OCI-LY1 (cell line): ENCODE measurements at regions not wholly inside any gene's neighbourhood (a gene's known extent, or its start where the extent isn't known, plus 50 kb on each side); places are given as distances from the start of the nearest gene placed in this dataset.

Experiments used
- H2AFZ ChIP-seq: fragments of 200-600 bp; sonication (generic), shearing (Covaris generic); 2 replicates; pipeline ENCODE4 v1.6.0; 2014; ENCODE audit warnings: antibody characterized with exemption, mild to moderate bottlenecking, low read length
- H3F3A ChIP-seq: fragments of 200-600 bp; sonication (generic), shearing (Covaris generic); 2 replicates; pipeline ENCODE4 v1.6.0; 2014; ENCODE audit warnings: mild to moderate bottlenecking, antibody characterized with exemption, low read length, moderate library complexity; ENCODE audit not compliant: insufficient read depth
- H3K27ac ChIP-seq: fragments of 200-600 bp; sonication (generic); 2 replicates; pipeline ENCODE4 v1.5.1; 2014; ENCODE audit warnings: low read length, mixed run types, mild to moderate bottlenecking, low read depth; ENCODE audit not compliant: poor library complexity, severe bottlenecking
- H3K27me3 ChIP-seq: fragments of 200-600 bp; sonication (generic); 2 replicates; pipeline ENCODE4 v1.6.0; 2014; ENCODE audit warnings: antibody characterized with exemption, mild to moderate bottlenecking, low read length, moderate library complexity; ENCODE audit not compliant: insufficient read depth
- H3K36me3 ChIP-seq: fragments of 200-600 bp; sonication (generic); 2 replicates; pipeline ENCODE4 v1.6.1; 2014; ENCODE audit warnings: mild to moderate bottlenecking, antibody characterized with exemption, low read length, moderate library complexity, mixed read lengths; ENCODE audit not compliant: insufficient read depth
- H3K4me1 ChIP-seq: fragments of 200-600 bp; sonication (generic); 2 replicates; pipeline ENCODE4 v1.5.1; 2014; ENCODE audit warnings: mild to moderate bottlenecking, low read length, moderate library complexity; ENCODE audit not compliant: insufficient read depth, severe bottlenecking
- H3K4me2 ChIP-seq: fragments of 200-600 bp; sonication (generic), shearing (Covaris generic); 2 replicates; pipeline ENCODE4 v1.6.1; 2014; ENCODE audit warnings: low read length
- H3K4me3 ChIP-seq: fragments of 200-600 bp; sonication (generic); 2 replicates; pipeline ENCODE4 v1.5.1; 2014; ENCODE audit warnings: low read length, low read depth, mild to moderate bottlenecking, mixed read lengths; ENCODE audit not compliant: poor library complexity, severe bottlenecking
- H3K79me2 ChIP-seq: fragments of 200-600 bp; shearing (Covaris generic); 2 replicates; pipeline ENCODE4 v1.6.1; 2016; ENCODE audit warnings: mixed run types, low read length, mixed read lengths; ENCODE audit not compliant: insufficient read depth
- H3K9ac ChIP-seq: fragments of 200-600 bp; sonication (generic), shearing (Covaris generic); 2 replicates; pipeline ENCODE4 v1.6.1; 2014; ENCODE audit warnings: mild to moderate bottlenecking, low read length, mixed read lengths
- H3K9me2 ChIP-seq: fragments of 200-600 bp; sonication (generic), shearing (Covaris generic); 2 replicates; pipeline ENCODE4 v1.6.1; 2014; ENCODE audit warnings: low read depth, mild to moderate bottlenecking, low read length, mixed read lengths
- H3K9me3 ChIP-seq: fragments of 200-600 bp; shearing (Covaris generic); 2 replicates; pipeline ENCODE4 v1.6.1; 2014; ENCODE audit warnings: low read length, mixed read lengths
- H4K20me1 ChIP-seq: fragments of 200-600 bp; sonication (generic), shearing (Covaris generic); 2 replicates; pipeline ENCODE4 v1.6.0; 2016; ENCODE audit warnings: mild to moderate bottlenecking, low read length; ENCODE audit not compliant: insufficient read depth
- CTCF ChIP-seq: fragments of 200-600 bp; sonication (generic), shearing (Covaris generic); IDR thresholded peaks from 2 replicates; pipeline ENCODE4 v1.5.1; 2017; ENCODE audit warnings: mild to moderate bottlenecking, antibody characterized with exemption, low read length, moderate library complexity, mixed read lengths
- EZH2 ChIP-seq: fragments of 200-600 bp; sonication (generic), shearing (Covaris generic); IDR thresholded peaks from 2 replicates; pipeline ENCODE4 v1.8.0; 2017; ENCODE audit warnings: borderline replicate concordance, mixed run types, mild to moderate bottlenecking, antibody characterized with exemption, low read length, moderate library complexity, mixed read lengths

- H3K27ac ChIP-seq: no peak overlapping the region
- H3K9me2 ChIP-seq: no peaks in the 10 kb centered on the region
- no peaks in the 10 kb centered on the region for H4K20me1 ChIP-seq
- no peaks in the 10 kb centered on the region for H3F3A ChIP-seq
- no peak overlapping the region for H2AFZ ChIP-seq
- no peaks in the 10 kb centered on the region for H3K79me2 ChIP-seq
- H3K36me3 ChIP-seq: no peaks in the 10 kb centered on the region
- H3K9me3 ChIP-seq: no peaks in the 10 kb centered on the region
- no peak overlapping the region for H3K9ac ChIP-seq
- H3K4me1 ChIP-seq: no peaks in the 10 kb centered on the region
- H3K27me3 ChIP-seq: no peaks in the 10 kb centered on the region
- no peak overlapping the region for H3K4me2 ChIP-seq
- no peak for TF ChIP-seq CTCF
- no peak for TF ChIP-seq EZH2
- no peak overlapping the region for H3K4me3 ChIP-seq
Measured at GRCh38 chr2:129721236-129721635, 258.2 kb upstream of the RAB6C start.

- Histone ChIP-seq H3K27me3 (no peaks in the 10 kb centered on the region), H3K9me3 (no peaks in the 10 kb centered on the region), H3K36me3 (no peaks in the 10 kb centered on the region), H3K79me2 (no peaks in the 10 kb centered on the region), H3K9ac (no peak overlapping the region), H3K4me3 (no peak overlapping the region), H3K4me2 (no peak overlapping the region), H3K27ac (no peak overlapping the region), H3K4me1 (no peaks in the 10 kb centered on the region), H3K9me2 (no peaks in the 10 kb centered on the region), H4K20me1 (no peaks in the 10 kb centered on the region), H2AFZ (no peak overlapping the region), H3F3A (no peaks in the 10 kb centered on the region)
- TF ChIP-seq CTCF (no peak), EZH2 (no peak)
Measured at GRCh38 chr2:129721846-129722245, 257.6 kb upstream of the RAB6C start.

- no peaks in the 10 kb centered on the region for H3F3A ChIP-seq
- H4K20me1 ChIP-seq: no peaks in the 10 kb centered on the region
- no peak overlapping the region for H3K4me2 ChIP-seq
- H3K4me1 ChIP-seq: no peaks in the 10 kb centered on the region
- no peaks in the 10 kb centered on the region for H3K9me3 ChIP-seq
- no peaks in the 10 kb centered on the region for H3K9me2 ChIP-seq
- no peak overlapping the region for H3K9ac ChIP-seq
- no peak overlapping the region for H2AFZ ChIP-seq
- no peak for TF ChIP-seq EZH2
- no peaks in the 10 kb centered on the region for H3K36me3 ChIP-seq
- H3K4me3 ChIP-seq: no peak overlapping the region
- no peak overlapping the region for H3K27ac ChIP-seq
- no peaks in the 10 kb centered on the region for H3K27me3 ChIP-seq
- no peaks in the 10 kb centered on the region for H3K79me2 ChIP-seq
Measured at GRCh38 chr2:129722306-129723019, 257.0 kb upstream of the RAB6C start.
